GM19463 (cell line): ENCODE measurements at regions not wholly inside any gene's neighbourhood (a gene's known extent, or its start where the extent isn't known, plus 50 kb on each side); places are given as distances from the start of the nearest gene placed in this dataset.

Experiments
- ATAC-seq: cut with Tn5 transposase; IDR thresholded peaks from one replicate; pipeline ENCODE4 v1.9.1; 2021; ENCODE audit warnings: mild to moderate bottlenecking, moderate library complexity; ENCODE audit not compliant: unreplicated experiment

GRCh38 chr13:40185414-40185813 lies 481.0 kb downstream of the FOXO1 start:
- no peak for ATAC-seq

- ATAC-seq = no peak
These were observed 480.4 kb downstream of the FOXO1 start for GRCh38 chr13:40186041-40186440.

GRCh38 chr13:40186626-40187323 lies 479.7 kb downstream of the FOXO1 start:
- ATAC-seq = no peak

- no peak for ATAC-seq
These were observed 479.1 kb downstream of the FOXO1 start for GRCh38 chr13:40187324-40187795.

- no peak for ATAC-seq
These were observed 478.4 kb downstream of the FOXO1 start for GRCh38 chr13:40187841-40188591.

GRCh38 chr13:40189426-40189825 lies 477.0 kb downstream of the FOXO1 start:
- ATAC-seq = no peak

- no peak for ATAC-seq
These were observed 476.4 kb downstream of the FOXO1 start for GRCh38 chr13:40189898-40190630.

GRCh38 chr13:40190641-40191100 lies 475.8 kb downstream of the FOXO1 start:
- no peak for ATAC-seq

- no peak for ATAC-seq
These were observed 475.1 kb downstream of the FOXO1 start for GRCh38 chr13:40191186-40191980.

- ATAC-seq = no peak
These were observed 474.0 kb downstream of the FOXO1 start for GRCh38 chr13:40192452-40192851.

- ATAC-seq = no peak
These were observed 473.6 kb downstream of the FOXO1 start for GRCh38 chr13:40192858-40193257.

- no peak for ATAC-seq
These were observed 472.9 kb downstream of the FOXO1 start for GRCh38 chr13:40193286-40194223.

GRCh38 chr13:40194224-40194806 lies 472.1 kb downstream of the FOXO1 start:
- ATAC-seq = no peak

- no peak for ATAC-seq
These were observed 469.4 kb downstream of the FOXO1 start for GRCh38 chr13:40197049-40197448.

GRCh38 chr13:40197936-40198595 lies 468.4 kb downstream of the FOXO1 start:
- ATAC-seq = no peak

- ATAC-seq = no peak
These were observed 466.0 kb downstream of the FOXO1 start for GRCh38 chr13:40200273-40200978.

- ATAC-seq = no peak
These were observed 462.2 kb downstream of the FOXO1 start for GRCh38 chr13:40204246-40204645.

GRCh38 chr13:40205771-40206240 lies 460.6 kb downstream of the FOXO1 start:
- no peak for ATAC-seq
